Esophagus mucosa (tissue), 1 donor: ENCODE measurements at regions not wholly inside any gene's neighbourhood (a gene's known extent, or its start where the extent isn't known, plus 50 kb on each side); places are given as distances from the start of the nearest gene placed in this dataset.
"Not testable (repeated sequence)": the region's sequence is repeated elsewhere in the genome, so short reads cannot be mapped to it uniquely, and the experiment has no call there.

ENCODE experiments used
- ATAC-seq: fragments of 200-7000 bp; cut with Tn5 transposase; one replicate; pipeline ENCODE4 v1.9.1; 2020
- donor health status: DM: yes; HTN: yes; CAD: no.

- no peak for ATAC-seq
These were observed 258.3 kb downstream of the SRGAP2C start for GRCh38 chr1:121443001-121443540.

GRCh38 chr1:121444096-121444495 lies 259.3 kb downstream of the SRGAP2C start:
- peak; percentile 57 for ATAC-seq

- ATAC-seq = no peak
These were observed 260.9 kb downstream of the SRGAP2C start for GRCh38 chr1:121445679-121446078.

DNA sequence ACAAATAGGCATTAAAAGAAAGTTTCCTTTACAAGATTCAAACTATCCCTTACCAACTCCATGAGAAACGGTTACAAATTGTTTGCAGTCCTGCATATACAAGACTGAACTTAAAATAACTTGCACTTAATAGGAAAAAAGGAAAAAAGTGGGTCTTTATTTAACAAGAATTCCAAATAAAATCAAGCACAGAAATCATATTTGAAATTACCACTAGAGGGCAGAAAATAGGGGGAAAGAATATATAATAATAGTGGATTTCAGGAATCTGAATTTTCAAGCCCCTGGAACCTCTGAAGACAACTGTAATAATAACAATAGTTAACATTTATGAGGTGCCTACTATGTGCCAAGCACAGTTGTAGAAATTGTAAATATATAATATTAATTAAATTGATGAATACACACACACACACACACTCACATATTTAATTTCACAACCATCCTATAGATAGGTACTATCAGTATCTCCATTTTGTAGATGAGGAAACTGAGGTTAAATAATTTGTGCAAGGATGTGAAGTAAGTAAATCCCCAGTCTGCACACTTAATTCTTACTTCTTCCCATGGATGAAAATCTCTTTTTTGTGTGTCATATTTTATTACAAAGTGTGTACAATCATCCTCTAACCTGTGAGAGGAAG lies 262.6 kb downstream of the SRGAP2C start:
- not testable (repeated sequence) for ATAC-seq

GRCh38 chr1:121448064-121448463 lies 263.3 kb downstream of the SRGAP2C start:
- ATAC-seq = not testable (repeated sequence)

DNA sequence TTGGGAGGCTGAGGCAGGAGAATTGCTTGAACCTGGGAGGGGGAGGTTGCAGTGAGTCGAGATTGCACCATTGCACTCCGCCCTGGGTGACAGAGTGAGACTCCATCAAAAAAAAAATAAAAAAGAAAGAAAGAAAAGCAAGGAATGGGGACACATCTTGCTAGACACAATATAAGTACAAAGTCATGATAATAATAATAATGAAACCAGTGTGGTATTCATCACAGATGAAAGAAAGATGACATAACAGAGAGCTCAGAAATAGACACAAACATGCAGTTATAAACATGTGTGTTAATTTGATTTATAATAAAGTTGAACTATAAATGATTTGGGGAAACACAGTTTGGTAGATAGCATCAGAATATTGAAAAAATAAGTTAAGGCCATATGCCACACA lies 264.1 kb downstream of the SRGAP2C start:
- no peak for ATAC-seq

DNA sequence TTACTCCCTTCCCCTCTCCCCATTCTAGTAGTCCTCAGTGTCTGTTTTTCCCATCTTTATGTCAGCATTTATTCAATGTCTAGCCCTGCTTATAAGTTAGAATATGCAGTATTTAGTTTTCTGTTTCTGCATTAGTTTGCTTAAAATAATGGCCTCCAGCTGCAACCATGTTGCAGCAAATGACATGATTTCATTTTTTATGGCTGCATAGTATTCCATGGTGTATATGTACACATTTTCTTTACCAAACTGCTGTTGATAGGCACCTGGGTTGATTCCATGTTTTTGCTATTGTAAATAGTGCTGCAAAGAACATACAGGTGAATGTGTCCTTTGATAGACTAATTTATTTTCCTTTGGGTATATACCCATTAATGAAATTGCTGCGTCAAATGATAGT lies 267.7 kb downstream of the SRGAP2C start:
- ATAC-seq = no peak

DNA sequence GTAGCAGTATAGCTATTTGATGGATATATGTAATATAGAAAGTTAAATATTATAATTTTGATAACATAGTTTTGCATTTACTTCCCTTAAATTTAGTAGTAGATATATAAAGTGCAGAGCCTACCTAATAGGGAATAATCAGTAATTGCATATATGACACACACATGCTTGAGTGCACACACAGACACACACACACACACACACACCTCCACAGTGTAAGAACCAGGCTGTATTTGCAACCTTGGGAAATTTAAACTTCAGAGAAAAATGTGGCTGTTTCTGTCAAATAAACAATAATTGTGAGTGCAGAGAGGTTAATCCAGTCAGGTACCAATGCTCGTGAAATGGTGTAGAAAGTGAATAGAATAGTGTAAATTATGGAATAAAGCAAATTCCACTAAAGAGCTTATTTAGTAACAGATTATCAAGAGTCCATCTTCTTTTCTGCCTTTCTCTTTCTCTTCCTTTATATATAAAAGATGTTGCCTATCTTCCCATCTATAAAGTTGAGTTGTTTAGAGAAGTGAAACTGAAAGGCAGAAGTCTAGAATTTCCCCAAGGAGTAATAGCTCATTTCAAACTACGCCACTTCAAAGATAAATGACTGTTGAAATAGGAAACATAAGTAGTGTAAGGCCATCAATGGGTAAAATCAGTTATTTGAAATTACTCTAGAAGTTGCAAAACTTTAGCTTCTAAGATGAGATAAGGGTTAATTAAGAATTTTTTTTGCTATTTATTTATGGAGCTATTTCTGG lies 273.7 kb downstream of the SRGAP2C start:
- ATAC-seq = no peak

DNA sequence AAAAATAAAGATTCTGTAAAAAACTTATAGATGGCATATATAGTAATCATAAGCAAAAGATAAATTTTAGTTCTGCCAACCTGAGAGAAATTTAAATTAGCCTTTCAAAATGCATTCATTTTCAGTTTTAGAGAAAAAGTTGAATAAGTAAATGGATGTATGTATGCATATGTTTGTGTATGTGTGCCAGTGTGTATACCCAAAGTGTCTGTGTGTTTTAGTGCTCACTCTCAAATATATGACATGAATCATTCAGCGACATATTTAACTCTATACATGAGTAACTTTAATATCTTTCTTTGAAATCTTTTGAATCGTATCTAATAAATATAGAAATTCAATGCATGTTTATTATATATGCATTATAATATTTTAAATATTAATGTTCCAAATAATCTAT lies 274.5 kb downstream of the SRGAP2C start:
- no peak for ATAC-seq

DNA sequence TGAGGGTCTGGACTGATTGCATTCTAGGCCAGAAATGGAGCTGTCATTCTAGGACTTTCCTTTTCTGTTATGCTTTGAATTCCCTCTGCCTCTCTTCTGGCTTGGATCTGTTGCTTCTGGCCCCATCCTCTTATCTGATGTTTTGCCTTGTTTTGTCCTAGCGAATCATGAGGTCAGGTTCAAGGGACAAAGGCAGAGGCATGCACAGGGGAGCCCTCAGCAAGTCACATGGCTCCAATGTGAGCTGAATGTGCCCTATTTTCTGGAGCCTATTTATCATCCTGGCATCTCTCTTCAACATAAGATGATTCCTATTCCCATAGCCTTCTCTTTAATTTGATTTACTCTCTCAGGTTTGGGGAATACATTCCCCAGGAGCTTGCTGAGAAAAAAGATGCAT lies 284.6 kb downstream of the SRGAP2C start:
- not testable (repeated sequence) for ATAC-seq

- not testable (repeated sequence) for ATAC-seq
These were observed 285.6 kb downstream of the SRGAP2C start for GRCh38 chr1:121470401-121470800.

DNA sequence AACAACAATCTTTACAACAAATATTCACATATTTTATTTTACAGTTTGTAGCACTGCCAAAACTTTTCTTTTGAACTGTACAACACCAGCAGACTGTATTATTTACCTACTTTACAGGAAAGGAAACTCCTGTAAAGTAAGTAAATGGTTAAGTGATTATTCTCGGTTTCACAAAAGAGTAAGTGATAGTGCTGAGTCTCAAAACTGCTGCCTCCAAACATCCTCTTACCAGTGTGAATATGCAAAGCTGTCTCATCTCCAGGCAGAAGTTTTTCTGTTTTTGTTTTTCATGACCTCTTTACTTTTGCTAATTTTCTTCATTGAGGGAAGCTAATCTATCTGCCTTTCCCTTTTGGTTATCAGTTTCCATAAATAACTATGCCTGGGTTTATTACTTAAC lies 286.7 kb downstream of the SRGAP2C start:
- ATAC-seq = no peak

DNA sequence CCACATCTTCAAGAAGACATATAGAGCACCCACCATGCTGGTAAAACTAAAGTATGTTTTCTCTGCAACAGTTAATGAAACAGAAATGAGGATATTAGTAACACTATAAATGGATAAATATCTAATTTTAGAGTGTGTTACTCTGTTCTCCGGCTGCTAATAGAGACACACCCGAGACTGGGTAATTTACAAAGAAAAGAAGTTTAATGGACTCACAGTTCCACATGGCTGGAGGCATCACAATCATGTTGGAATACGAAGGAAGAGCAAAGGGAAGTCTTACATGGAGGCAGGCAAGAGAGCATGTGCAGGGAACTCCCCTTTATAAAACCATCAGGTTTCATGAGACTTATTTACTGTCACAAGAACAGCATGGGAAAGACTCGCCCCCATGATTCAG lies 287.2 kb downstream of the SRGAP2C start:
- no peak for ATAC-seq

DNA sequence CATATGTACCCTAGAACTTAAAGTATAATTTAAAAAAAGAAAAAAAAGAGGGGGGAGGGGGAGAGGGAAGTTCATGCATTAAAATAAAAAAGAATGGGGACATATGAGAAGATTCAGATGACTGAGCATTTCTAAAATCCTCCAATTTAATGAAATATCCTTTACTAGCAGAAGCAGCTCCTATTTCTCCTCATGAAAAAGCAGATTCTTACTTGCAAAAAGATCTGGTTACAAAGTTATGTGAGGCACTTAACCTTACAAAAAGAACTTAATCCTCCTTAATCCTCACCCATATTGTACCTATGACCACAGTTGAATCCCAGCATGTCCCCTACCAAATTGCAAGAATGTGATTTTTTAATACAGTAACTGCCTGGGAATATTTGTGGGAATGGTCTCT lies 298.5 kb downstream of the SRGAP2C start:
- ATAC-seq = no peak

GRCh38 chr1:121483961-121484424 lies 299.2 kb downstream of the SRGAP2C start:
- no peak for ATAC-seq

- not testable (repeated sequence) for ATAC-seq
These were observed 310.0 kb downstream of the SRGAP2C start for GRCh38 chr1:121494796-121495195.

DNA sequence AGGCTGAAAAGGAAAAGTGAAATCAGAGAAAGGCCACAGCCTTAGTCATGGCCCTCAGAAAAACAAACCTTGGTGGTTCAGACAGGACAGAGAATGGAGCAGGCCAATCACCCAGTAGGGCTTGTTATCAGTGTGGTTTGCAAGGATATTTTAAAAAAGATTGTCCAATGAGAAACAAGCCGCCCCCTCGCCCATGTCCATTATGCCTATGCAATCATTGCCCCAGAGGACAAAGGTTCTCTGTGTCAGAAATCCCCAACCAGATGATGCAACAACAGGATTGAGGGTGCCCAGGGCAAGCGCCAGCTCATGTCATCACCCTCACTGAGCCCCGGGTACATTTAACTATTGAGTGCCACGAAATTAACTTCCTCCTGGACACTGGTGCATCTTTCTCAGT lies 326.7 kb downstream of the SRGAP2C start:
- not testable (repeated sequence) for ATAC-seq

- not testable (repeated sequence) for ATAC-seq
These were observed 327.1 kb downstream of the SRGAP2C start for GRCh38 chr1:121511876-121512275.

DNA sequence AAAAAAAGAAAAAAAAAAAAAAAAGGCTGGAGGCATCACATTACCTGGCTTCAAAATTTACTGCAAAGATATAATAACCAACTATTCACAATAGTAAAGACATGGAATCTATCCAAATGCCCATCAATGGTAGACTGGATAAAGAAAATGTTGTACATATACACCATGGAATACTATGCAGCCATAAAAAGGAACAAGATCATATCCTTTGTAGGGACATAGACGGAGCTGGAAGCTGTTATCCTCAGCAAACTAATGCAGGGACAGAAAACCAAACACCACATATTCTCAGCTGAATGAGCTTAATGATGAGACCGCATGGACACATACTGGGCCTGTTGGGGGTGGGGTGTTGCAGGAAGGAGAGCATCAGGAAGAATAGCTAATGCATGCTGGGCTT lies 330.5 kb downstream of the SRGAP2C start:
- no peak for ATAC-seq

- ATAC-seq = no peak
These were observed 331.6 kb downstream of the SRGAP2C start for GRCh38 chr1:121516234-121516967.

DNA sequence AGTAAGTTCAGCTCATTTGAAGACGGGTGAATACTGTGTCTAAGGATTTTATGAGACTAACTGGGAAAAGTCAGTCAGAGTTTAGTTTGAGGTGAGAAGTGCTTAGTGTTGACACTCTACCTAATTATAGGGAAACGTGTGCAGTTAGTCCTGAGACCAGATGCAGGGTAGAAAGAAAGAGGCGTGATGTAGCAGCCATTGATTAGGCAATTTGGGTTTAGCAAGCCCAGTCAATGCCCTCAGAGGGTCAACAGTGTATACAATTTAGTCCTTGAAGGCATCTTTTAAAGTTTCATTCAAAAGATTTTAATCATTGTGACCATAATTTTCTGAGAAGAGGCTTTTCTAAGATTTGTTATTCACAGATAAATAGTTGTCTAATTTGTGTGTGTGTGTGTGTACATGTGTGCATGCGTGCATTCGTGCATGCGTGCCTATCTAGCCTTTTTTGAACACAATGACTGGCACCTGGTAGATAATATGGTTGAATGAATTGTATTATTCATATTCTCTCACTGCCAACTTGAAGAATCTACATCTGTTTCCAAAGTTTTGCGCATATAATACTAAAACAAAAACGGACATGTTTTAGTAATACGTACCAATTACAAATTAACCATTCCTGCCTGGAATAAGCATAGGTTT lies 332.9 kb downstream of the SRGAP2C start:
- ATAC-seq = no peak

- no peak for ATAC-seq
These were observed 333.9 kb downstream of the SRGAP2C start for GRCh38 chr1:121518726-121519041.
